ENCODE measurements at regions not wholly inside any gene's neighbourhood (a gene's known extent, or its start where the extent isn't known, plus 50 kb on each side); places are given as distances from the start of the nearest gene placed in this dataset.
A peak's percentile ranks its signal among the peaks of the same experiment; 100 is the strongest.

GRCh38 chr11:10360835-10361234 lies 56.0 kb downstream of the ADM start:
- Histone ChIP-seq H3K56ac (replicated peaks; ENCODE audit: insufficient read length, low read depth, low read length) (no peak overlapping the region), H3K9me3 (ENCODE audit: insufficient read depth in 2 of 2, low read depth in 1 of 2, low read length in 1 of 2) (peaks cover 0 to 5% of the 10 kb centered on the region in 2 experiments; a peak in 1 of 4 replicates), H2BK12ac (ENCODE audit: low read depth, low read length) (no peak overlapping the region), H3K23me2 (ENCODE audit: low read depth, low read length) (no peaks in the 10 kb centered on the region; the same call in 1 of the 2 replicates), H4K91ac (replicated peaks; ENCODE audit: insufficient read length, low read length) (no peak overlapping the region), H3K27ac (ENCODE audit: low read depth, low read length) (no peak overlapping the region), H3K14ac (ENCODE audit: insufficient read length) (no peak overlapping the region), H2BK15ac (ENCODE audit: low read length) (no peak overlapping the region), H2AFZ (ENCODE audit: low read length) (no peak overlapping the region), H3K23ac (ENCODE audit: insufficient read length) (no peak overlapping the region), H3K79me1 (ENCODE audit: low read depth, low read length) (no peaks in the 10 kb centered on the region), H2BK20ac (ENCODE audit: low read length) (no peak overlapping the region), H3K27me3 (replicated peaks in 1 of 4; ENCODE audit: control insufficient read depth in 3 of 4, extremely low read depth in 1 of 4, insufficient read depth in 3 of 4, low read length in 3 of 4) (no peaks in the 10 kb centered on the region), H3K4me2 (ENCODE audit: insufficient read depth in 1 of 2, low read depth in 2 of 2, low read length in 2 of 2) (no peak overlapping the region), H4K8ac (ENCODE audit: extremely low read depth, insufficient read depth, low read length) (no peak overlapping the region), H2AK5ac (ENCODE audit: low read depth, low read length) (no peak overlapping the region), H3K9ac (replicated peaks in 1 of 4; ENCODE audit: extremely low read depth in 1 of 4, low read depth in 3 of 4, low read length in 3 of 4) (no peak overlapping the region), H4K5ac (ENCODE audit: insufficient read length, low read depth, low read length) (no peak overlapping the region), H3K18ac (ENCODE audit: extremely low read depth, low read length) (no peak overlapping the region), H3K4ac (replicated peaks; ENCODE audit: insufficient read length, low read depth, low read length) (no peak overlapping the region), H2BK120ac (replicated peaks; ENCODE audit: low read depth, low read length) (no peak overlapping the region), H3K4me1 (replicated peaks in 1 of 4; ENCODE audit: control insufficient read depth in 3 of 4, insufficient read depth in 4 of 4, low read length in 3 of 4) (no peaks in the 10 kb centered on the region), H4K20me1 (replicated peaks in 1 of 2; ENCODE audit: control insufficient read depth in 1 of 2, insufficient read depth in 2 of 2, low read length in 2 of 2) (no peaks in the 10 kb centered on the region), H3K79me2 (ENCODE audit: control insufficient read depth in 1 of 2, insufficient read depth in 2 of 2, low read length in 2 of 2) (no peaks in the 10 kb centered on the region), H2BK5ac (ENCODE audit: low read depth, low read length) (no peak overlapping the region), H3K36me3 (ENCODE audit: control insufficient read depth in 2 of 4, insufficient read depth in 4 of 4, low read length in 3 of 4) (no peaks in the 10 kb centered on the region), H3K4me3 (ENCODE audit: extremely low read depth in 1 of 4, insufficient read depth in 2 of 4, low read depth in 3 of 4, low read length in 4 of 4) (no peak overlapping the region)
- CTCF ChIA-PET (ENCODE audit: partially characterized antibody), result no interaction called here
- DNase-seq (ENCODE audit: low read depth in 1 of 2, low spot score in 2 of 2) (no peak), FAIRE-seq (peak; percentile 19)
- POLR2A ChIA-PET (ENCODE audit: partially characterized antibody), result interaction anchor here (1.4 to 3.0 kb wide), 3 partner anchors 8 to 56 kb away, joined by 4 to 10 read pairs (median 5); partner anchors contain the start of gene ADM
- no peak for TF ChIP-seq GABPA (IDR thresholded peaks at IDR 0.05; ENCODE audit: borderline replicate concordance, insufficient read depth, low read length)
- no peak for TF ChIP-seq JUND (IDR thresholded peaks at IDR 0.05; ENCODE audit: low read length)
- TF ChIP-seq MAFK (IDR thresholded peaks at IDR 0.05; ENCODE audit: low read depth, low read length), result no peak
- no peak for TF ChIP-seq PHF8 (conservative IDR thresholded peaks at IDR 0.05; ENCODE audit: low read depth, low read length)
- TF ChIP-seq NRF1 (IDR thresholded peaks at IDR 0.05; ENCODE audit: low read depth, low read length), result no peak
- no peak for TF ChIP-seq BCL11A (IDR thresholded peaks at IDR 0.05; ENCODE audit: low read depth in 2 of 2, low read length in 2 of 2)
- TF ChIP-seq TCF12 (IDR thresholded peaks at IDR 0.05; ENCODE audit: low read depth, low read length), result no peak
- TF ChIP-seq CTBP2 (IDR thresholded peaks at IDR 0.05; ENCODE audit: borderline replicate concordance, insufficient read depth, insufficient read length, low read length), result no peak
- no peak for TF ChIP-seq ATF2 (IDR thresholded peaks at IDR 0.05; ENCODE audit: low read length)
- no peak for TF ChIP-seq SP1 (IDR thresholded peaks at IDR 0.05; ENCODE audit: low read depth, low read length)
- no peak for TF ChIP-seq KDM5A (IDR thresholded peaks at IDR 0.05; ENCODE audit: low read length)
- no peak for TF ChIP-seq ZNF274 (IDR thresholded peaks at IDR 0.05; ENCODE audit: borderline replicate concordance, extremely low read depth, low read length)
- TF ChIP-seq MAX (IDR thresholded peaks at IDR 0.05), result no peak
- no peak for TF ChIP-seq SP4 (IDR thresholded peaks at IDR 0.05; ENCODE audit: low read length)
